GM21737 (cell line): ENCODE measurements at regions not wholly inside any gene's neighbourhood (a gene's known extent, or its start where the extent isn't known, plus 50 kb on each side); places are given as distances from the start of the nearest gene placed in this dataset.

ENCODE experiments used
- ATAC-seq: cut with Tn5 transposase; IDR thresholded peaks from one replicate; pipeline ENCODE4 v1.9.1; 2021; ENCODE audit warnings: mild to moderate bottlenecking, moderate library complexity; ENCODE audit not compliant: unreplicated experiment

GRCh38 chr14:53896726-53897125 lies 59.9 kb downstream of the BMP4 start:
- ATAC-seq, result no peak

DNA sequence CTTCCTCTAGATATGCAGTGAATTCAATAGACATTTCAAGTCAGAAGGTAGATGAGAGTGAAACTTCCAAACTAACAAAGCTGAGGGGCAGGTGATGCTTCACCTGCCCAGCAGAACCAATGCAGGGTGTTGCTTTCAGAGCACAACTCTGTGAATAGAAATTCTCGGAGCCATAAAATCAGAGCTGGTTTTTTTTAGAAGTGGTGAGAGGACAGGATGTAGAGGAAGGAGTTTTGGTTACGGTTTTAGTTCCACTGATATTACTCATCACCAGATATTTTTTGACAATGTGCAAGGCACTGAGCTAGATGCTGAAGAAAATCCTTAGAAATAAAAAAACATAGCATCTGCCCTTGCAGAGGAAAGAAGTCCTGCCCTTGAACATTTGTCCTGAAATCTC lies 62.2 kb downstream of the BMP4 start:
- no peak for ATAC-seq

GRCh38 chr14:53893374-53893773 lies 63.3 kb downstream of the BMP4 start:
- no peak for ATAC-seq

GRCh38 chr14:53890611-53891101 lies 66.0 kb downstream of the BMP4 start:
- ATAC-seq, result no peak

- no peak for ATAC-seq
These were observed 67.9 kb downstream of the BMP4 start for GRCh38 chr14:53888535-53889386.

DNA sequence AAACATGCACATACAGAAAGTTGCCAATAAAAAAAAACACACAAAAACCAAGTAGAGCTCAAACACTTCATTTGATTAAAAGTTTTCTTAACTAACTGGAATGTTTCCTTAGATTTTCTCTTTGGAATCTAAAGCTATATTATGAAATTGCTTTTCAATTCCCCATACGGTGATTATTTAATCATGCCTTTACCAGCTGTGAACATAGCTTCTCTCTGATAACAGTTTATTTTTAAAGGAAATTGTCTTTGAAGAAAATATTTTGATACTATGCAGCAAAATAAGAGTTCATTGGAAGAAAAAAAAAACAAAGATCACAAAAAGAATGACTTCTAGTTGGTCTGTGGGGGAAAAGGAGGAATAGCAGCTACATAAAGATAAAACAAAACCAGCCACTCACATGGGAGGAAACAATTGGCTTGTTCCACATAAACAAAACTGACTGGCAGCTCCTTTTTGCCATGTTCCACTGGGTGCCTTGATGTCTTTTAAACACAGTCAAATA lies 71.4 kb downstream of the BMP4 start:
- ATAC-seq, result no peak

DNA sequence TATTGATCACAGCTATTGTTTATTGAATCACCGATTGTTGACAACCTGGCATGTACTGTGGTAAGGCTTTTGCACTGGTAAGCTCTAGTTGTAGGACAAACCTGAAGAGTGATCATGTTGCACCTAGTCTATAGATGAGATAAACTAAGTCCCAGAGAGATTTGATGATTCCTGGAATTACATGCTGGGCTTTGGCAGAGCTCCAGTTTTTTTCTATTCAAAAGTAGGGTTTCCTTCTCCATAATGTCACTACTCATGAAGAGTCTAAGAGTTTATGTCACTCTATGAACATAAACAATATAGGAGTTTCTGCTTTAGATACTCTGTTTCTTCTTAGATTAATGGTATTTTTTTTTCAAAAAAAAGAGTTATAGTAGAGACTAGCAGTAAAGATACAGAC lies 72.0 kb downstream of the BMP4 start:
- no peak for ATAC-seq

DNA sequence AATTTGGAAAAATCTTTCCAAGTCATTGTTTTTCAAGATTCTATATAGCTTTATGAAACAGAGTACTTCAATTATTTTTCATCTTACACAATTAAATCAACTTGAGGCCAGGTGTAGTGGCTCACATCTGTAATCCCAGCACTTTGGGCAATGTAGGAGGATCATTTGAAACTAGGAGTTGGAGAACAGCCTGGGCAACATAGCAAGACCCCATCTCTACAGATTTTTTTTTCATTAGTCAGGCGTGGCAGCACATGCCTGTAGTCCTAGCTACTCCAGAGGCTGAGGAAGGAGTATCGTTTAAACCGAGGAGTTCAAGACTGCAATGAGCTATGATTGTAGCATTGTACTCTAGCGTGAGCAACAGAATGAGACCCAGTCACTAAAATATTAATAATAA lies 72.9 kb downstream of the BMP4 start:
- no peak for ATAC-seq

GRCh38 chr14:53882684-53883083 lies 73.9 kb downstream of the BMP4 start:
- no peak for ATAC-seq

- ATAC-seq, result no peak
These were observed 74.7 kb downstream of the BMP4 start for GRCh38 chr14:53881921-53882320.

GRCh38 chr14:53881161-53881871 lies 75.3 kb downstream of the BMP4 start:
- ATAC-seq, result no peak

GRCh38 chr14:53880761-53881160 lies 75.9 kb downstream of the BMP4 start:
- no peak for ATAC-seq

- ATAC-seq, result no peak
These were observed 76.9 kb downstream of the BMP4 start for GRCh38 chr14:53879747-53880146.

DNA sequence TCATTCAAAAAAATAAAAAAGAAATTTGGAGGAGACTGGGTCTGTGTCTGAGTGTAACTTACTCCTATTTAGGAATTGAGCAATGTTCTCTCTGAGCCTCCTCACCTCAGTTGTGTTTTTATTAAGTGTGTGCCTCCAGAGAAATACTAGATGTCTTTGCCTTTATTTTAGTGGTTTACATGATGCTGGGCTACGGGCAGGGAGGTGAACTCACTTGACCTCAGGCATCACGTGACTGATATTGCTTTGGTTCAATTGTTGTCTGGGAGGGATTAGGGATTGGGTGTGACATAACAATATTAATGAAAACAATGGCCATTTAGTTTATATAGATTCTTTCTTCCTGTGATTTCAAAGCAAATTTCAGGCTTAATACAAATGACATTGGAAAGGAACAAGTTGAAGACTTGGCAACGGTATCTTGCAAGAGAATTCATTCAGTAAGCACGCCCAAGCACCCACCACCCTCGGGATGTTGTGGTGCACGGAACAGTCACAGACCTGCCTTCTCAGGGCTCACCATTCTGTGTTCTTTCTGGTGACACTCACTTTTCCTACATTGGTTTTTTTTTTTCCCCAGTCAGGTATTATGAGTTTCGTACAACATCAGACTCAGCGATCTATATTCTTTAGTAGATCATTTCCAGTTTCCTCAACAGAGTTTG lies 77.5 kb downstream of the BMP4 start:
- ATAC-seq, result no peak

GRCh38 chr14:53875324-53875897 lies 81.2 kb downstream of the BMP4 start:
- no peak for ATAC-seq

DNA sequence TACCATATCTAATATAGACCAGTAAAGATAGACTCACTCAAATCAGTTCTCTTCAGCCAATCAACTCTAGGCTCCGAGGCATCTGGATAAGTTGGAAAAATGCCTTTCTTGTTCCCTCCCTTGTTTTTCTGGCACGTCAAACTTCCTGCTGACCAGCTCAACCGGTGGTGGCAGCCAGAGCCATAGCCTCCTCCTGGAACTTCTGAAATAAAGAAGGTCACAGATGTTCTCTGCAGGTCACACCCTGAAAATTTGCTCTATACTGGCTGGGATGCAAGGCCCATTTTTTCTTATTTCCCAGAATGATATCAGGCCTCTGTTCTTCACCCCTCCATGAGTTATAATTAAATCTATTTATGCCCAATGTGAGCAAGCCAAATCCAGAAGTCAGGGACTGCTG lies 81.9 kb downstream of the BMP4 start:
- ATAC-seq, result no peak

GRCh38 chr14:53872681-53873089 lies 83.9 kb downstream of the BMP4 start:
- no peak for ATAC-seq

DNA sequence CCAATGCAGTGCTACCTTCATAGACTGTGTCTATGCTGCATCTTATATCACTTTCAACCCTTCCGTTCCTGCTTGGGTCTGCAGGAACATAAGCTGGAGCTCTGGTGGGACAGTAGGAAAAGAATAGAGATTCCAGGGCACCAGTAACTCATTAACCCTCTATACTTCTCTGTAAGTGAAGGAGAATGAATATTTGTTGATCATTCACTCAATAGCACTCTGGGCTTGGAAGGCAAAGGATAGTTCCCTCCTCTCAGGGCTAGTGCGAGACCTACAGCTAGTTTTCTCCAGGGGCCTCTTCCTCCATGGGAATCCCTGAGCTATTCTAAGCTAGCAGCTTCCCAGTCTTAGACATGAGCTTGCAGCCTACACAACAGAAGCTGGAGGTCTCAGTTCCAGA lies 84.7 kb downstream of the BMP4 start:
- no peak for ATAC-seq

GRCh38 chr14:53871011-53871410 lies 85.6 kb downstream of the BMP4 start:
- no peak for ATAC-seq

- no peak for ATAC-seq
These were observed 90.9 kb downstream of the BMP4 start for GRCh38 chr14:53865711-53866110.

- no peak for ATAC-seq
These were observed 94.8 kb downstream of the BMP4 start for GRCh38 chr14:53861781-53862180.
